ENCODE measurements at regions not wholly inside any gene's neighbourhood (a gene's known extent, or its start where the extent isn't known, plus 50 kb on each side); places are given as distances from the start of the nearest gene placed in this dataset.

DNA sequence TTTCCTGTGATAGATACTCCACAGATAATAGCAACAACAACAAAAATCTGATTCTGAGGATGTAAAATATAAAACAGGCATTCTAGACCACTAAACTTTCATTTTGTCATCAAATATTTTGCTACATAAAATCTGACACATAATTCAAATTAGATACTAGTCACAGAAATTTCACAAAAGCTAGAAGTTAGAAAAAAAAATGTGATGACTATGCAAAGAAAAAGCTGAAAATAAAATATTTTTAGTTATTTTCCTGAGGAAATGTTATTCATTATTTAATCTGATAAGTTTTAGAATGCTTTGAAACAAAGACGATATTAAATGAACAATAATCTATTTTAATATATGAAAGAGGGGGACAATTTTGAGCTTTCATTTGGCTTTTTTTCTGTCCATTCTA, 357.2 kb downstream of the SLITRK6 start:
- Mint-ChIP-seq H3K9me3 (peaks cover 13% of the 10 kb centered on the region), H3K4me1 (no peaks in the 10 kb centered on the region), H3K36me3 (no peaks in the 10 kb centered on the region), H3K4me3 (no peak overlapping the region), H3K27ac (no peak overlapping the region)
- no peak for DNase-seq (ENCODE audit: low spot score in 2 of 2)
- ATAC-seq: no peak

DNA sequence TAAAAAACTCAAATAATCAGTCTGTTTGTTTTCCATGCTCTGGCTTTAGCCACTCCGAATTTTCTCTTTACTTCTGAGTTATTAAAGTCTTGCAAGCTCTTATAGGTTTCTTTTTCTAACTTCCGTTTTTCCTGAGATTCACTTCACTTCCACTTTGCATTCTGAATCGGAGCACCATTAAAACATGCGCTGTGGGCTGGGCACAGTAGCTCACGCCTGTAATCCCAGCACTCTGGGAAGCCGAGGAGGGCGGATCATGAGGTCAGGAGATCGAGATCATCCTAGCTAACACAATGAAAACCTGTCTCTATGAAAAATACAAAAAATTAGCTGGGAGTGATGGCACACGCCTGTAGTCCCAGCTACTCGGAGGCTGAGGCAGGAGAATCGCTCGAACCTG, 357.9 kb downstream of the SLITRK6 start:
- no peak for ATAC-seq
- H3K27ac Mint-ChIP-seq: no peak overlapping the region
- no peaks in the 10 kb centered on the region for H3K4me1 Mint-ChIP-seq
- no peak for DNase-seq (ENCODE audit: low spot score in 2 of 2)
- H3K9me3 Mint-ChIP-seq: peaks cover 10% of the 10 kb centered on the region
- no peaks in the 10 kb centered on the region for H3K36me3 Mint-ChIP-seq
- no peak overlapping the region for H3K4me3 Mint-ChIP-seq

DNA sequence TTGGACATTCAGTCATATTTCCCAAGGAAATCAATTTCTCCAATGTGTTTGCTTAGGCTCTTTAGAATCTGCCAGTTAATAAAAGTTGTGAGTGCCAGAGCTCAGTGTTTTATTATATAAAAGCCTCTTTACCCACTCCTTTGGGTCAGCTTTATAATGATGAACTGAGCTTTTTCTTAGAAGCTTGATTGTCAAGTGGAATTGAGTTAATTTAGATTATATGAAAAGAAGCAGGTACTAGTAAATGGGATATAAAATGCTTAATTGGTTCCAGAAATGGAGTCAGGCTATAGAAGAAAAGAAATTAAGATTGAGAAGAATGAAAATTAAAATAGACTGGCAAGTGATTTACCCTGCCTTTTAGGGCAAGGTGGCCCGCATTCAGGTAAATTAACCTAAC, 363.2 kb downstream of the SLITRK6 start:
- Mint-ChIP-seq H3K36me3 (no peaks in the 10 kb centered on the region), H3K4me3 (no peak overlapping the region), H3K27ac (no peak overlapping the region), H3K9me3 (peaks cover 10% of the 10 kb centered on the region), H3K4me1 (no peaks in the 10 kb centered on the region)
- no peak for DNase-seq (ENCODE audit: low spot score in 2 of 2)
- ATAC-seq: no peak

DNA sequence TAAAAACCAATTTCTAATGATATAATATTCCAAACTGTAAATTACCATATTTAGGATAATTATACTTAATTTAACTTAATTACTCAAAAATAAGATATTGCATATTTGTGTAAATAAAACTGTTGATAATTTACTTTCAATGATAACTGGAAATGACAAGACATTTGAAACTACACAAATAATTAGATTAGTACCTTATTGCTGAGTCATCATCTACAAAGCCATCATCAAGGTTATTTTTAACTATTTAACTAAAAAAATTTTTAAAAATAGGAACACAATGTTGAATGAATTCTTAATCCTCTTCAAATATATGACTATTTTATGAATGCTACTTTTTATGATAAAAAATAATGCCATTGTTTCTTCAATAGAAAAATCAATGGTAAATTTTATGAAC, 364.3 kb downstream of the SLITRK6 start:
- Mint-ChIP-seq H3K4me1 (no peaks in the 10 kb centered on the region), H3K4me3 (no peak overlapping the region)
- ATAC-seq: no peak

DNA sequence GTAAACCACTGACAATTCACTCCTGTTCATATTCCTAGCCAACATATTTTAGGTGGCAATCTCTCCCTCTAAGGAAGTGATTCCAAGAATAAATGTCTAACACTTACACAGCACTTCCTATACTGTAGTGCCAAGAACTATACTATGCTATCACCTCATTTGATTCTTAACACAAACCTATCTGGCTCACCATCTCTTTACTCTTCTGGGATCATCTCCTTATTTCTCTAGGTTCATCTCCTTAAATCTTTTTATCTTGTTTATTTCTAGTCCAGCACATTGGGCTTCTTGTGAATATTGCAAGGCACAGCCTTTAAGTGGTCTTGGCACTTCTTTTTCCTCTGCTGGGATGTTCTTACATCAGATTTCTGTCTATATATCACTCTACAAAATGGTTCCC, 366.3 kb downstream of the SLITRK6 start:
- no peak overlapping the region for H3K4me3 Mint-ChIP-seq
- H3K36me3 Mint-ChIP-seq: no peaks in the 10 kb centered on the region
- ATAC-seq: no peak
- DNase-seq (ENCODE audit: low spot score in 2 of 2): no peak
- no peak overlapping the region for H3K27ac Mint-ChIP-seq
- H3K9me3 Mint-ChIP-seq: peaks cover 7% of the 10 kb centered on the region
- H3K4me1 Mint-ChIP-seq: no peaks in the 10 kb centered on the region

More for the DNA sequence above, 364.3 kb downstream of the SLITRK6 start:
- Mint-ChIP-seq H3K27ac (no peak overlapping the region), H3K36me3 (no peaks in the 10 kb centered on the region), H3K9me3 (peaks cover 10% of the 10 kb centered on the region)
- no peak for DNase-seq (ENCODE audit: low spot score in 2 of 2)

DNA sequence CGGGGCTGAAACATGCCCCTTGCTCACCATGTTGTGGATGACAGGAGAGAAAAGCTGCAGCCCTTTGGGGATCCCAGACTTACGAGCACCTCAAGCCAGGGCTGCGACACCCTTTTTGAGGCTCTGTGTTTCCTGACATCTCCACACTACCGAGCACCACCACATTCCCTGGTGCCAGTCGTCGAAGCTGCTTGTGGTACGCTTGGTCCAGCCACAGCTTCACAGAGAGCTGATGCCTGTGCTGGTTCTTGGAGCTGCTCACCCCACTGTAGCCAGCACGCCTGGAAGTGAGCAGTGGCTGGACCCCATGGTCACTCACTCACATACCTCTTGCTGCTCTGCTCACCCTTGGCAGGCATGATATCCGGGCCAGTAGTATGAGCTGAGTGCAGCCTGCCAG, 367.5 kb downstream of the SLITRK6 start:
- peaks cover 7% of the 10 kb centered on the region for H3K9me3 Mint-ChIP-seq
- H3K4me1 Mint-ChIP-seq: no peaks in the 10 kb centered on the region
- H3K4me3 Mint-ChIP-seq: no peak overlapping the region
- no peak for DNase-seq (ENCODE audit: low spot score in 2 of 2)
- ATAC-seq: peak; percentile 16
- no peaks in the 10 kb centered on the region for H3K36me3 Mint-ChIP-seq
- H3K27ac Mint-ChIP-seq: no peak overlapping the region

DNA sequence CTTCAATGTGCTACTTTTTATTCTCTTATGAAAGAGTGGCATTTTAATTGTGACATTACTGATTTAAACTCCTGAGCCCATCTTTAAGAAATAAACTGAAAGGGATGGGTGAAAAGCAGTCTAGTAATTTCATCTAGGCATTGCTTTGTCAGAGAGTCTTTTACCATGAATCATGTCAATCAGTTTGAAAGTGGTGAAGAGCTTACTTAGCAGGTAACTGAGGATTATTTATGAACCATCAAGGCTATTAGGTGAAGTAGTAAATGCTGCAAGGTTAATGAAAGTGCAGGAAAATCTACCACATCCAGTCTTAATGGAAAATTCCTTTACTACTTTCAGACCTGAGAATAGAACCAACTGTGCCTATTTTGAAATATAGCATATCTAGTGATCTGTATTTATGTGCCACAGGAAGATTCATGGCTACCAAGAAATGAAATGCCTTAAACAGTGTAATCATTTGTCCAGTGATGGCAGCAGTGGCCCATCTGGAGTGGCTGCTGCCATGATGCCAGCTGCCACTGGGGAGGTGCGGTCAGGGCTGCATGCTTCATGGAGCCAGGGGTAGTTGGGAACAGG, 368.9 kb downstream of the SLITRK6 start:
- Mint-ChIP-seq H3K27ac (no peak overlapping the region), H3K4me3 (no peak overlapping the region), H3K9me3 (peaks cover 5% of the 10 kb centered on the region), H3K36me3 (no peaks in the 10 kb centered on the region), H3K4me1 (no peaks in the 10 kb centered on the region)
- DNase-seq (ENCODE audit: low spot score in 2 of 2) (no peak), ATAC-seq (no peak)

DNA sequence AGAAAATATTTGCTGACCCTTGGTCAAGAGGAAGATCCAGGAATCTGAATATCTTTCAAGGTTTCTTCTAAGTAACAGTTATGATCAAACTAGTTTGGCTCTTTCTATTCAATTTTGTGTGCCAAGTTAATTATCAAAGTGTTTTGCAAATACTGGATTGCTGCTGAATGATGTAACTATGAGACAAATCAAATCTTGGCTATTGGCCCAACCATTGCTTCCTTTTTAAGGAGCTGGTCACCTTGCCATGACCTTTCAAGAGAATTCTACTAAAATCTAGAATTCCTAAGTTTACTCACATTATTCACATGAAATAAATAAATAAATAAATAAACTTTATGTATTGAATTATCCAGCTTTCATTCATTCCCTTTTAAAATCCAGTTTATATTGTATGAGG, 371.8 kb downstream of the SLITRK6 start:
- H3K36me3 Mint-ChIP-seq: no peaks in the 10 kb centered on the region
- no peaks in the 10 kb centered on the region for H3K9me3 Mint-ChIP-seq
- no peak for DNase-seq (ENCODE audit: low spot score in 2 of 2)
- ATAC-seq: no peak
- H3K4me3 Mint-ChIP-seq: no peak overlapping the region
- H3K4me1 Mint-ChIP-seq: no peaks in the 10 kb centered on the region
- H3K27ac Mint-ChIP-seq: no peak overlapping the region

DNA sequence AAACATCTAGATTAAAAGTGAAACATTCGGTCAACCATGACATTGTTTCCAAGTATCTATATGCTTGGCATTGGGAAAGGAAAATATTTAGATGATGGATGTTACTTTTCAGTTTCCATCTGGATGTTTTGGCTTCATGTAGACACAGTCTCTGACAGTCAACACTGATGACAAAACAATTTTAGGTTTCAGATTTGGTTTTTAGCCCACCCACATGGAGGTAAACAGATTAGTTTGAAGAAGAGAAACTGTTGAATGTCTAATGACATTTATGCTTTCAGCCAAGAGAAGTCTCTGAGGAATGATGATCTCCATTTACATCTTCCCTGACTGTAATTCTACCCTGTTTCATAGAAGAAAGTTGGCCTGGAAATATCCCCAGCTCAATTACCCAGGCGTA, 379.1 kb downstream of the SLITRK6 start:
- Mint-ChIP-seq H3K9me3 (peaks cover 3% of the 10 kb centered on the region), H3K4me3 (no peak overlapping the region), H3K4me1 (no peaks in the 10 kb centered on the region), H3K27ac (no peak overlapping the region), H3K36me3 (no peaks in the 10 kb centered on the region)
- ATAC-seq: no peak
- DNase-seq (ENCODE audit: low spot score in 2 of 2): no peak

DNA sequence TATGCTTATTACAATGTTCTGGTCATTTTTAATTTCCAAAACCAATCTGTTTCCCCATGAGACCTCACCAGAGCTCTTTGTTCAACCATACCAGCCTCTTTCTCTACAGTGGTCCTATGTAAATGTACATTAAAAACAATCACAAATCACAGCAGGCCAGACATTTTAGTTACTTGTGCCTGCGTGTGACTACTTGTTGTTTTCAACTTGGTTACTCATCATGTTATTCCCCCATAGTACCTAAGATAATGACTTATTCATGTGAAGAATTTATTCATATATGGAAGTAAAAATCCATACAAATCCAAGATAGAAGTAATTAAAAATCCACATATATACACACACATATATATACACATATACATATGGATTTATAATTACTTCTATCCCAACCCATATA, 379.6 kb downstream of the SLITRK6 start:
- Mint-ChIP-seq H3K4me3 (no peak overlapping the region), H3K9me3 (peaks cover 3% of the 10 kb centered on the region), H3K36me3 (no peaks in the 10 kb centered on the region), H3K27ac (no peak overlapping the region), H3K4me1 (no peaks in the 10 kb centered on the region)
- DNase-seq (ENCODE audit: low spot score in 2 of 2) (no peak), ATAC-seq (no peak)

DNA sequence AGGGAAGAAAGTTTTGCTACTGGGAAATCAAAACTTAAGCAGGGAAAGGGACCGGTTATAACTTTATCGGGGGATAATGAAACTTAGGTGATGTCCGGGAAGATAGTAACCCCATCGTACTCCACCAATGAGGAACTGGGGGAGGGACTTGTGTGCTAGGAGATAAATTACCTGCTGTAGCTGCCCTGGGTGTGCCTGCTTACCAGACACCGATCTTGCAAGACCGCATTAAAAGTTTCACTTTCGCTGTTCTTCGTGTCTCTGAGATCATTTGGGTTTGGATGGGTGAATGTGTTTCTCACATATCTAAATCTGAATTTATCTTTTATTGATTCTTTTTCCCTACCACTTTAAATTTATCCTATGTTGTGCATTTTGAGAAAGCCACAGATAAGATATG, 381.4 kb downstream of the SLITRK6 start:
- no peaks in the 10 kb centered on the region for H3K36me3 Mint-ChIP-seq
- no peak overlapping the region for H3K27ac Mint-ChIP-seq
- DNase-seq (ENCODE audit: low spot score in 2 of 2) (no peak), ATAC-seq (no peak)
- H3K9me3 Mint-ChIP-seq: peaks cover 3% of the 10 kb centered on the region
- H3K4me3 Mint-ChIP-seq: no peak overlapping the region
- H3K4me1 Mint-ChIP-seq: no peaks in the 10 kb centered on the region

DNA sequence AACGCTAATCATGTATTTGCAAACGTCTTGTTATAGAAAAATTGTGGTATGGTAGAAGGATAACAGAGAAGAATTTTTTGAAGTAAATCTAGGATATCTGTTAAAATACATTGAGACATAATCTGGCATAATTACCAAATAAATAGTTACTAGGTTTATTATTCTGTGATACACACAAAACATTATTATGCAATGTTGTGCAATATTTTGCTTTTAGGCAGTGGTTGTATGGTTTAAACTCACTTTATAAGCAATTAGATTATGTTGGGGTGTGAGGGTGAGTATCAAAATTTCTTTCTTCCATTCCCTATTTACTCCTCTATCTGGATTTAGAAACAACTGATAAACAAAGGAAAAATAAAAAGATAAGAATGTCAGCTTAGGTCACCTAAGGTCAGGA, 385.6 kb downstream of the SLITRK6 start:
- peaks cover 3% of the 10 kb centered on the region for H3K9me3 Mint-ChIP-seq
- H3K27ac Mint-ChIP-seq: no peak overlapping the region
- DNase-seq (ENCODE audit: low spot score in 2 of 2): no peak
- no peaks in the 10 kb centered on the region for H3K4me1 Mint-ChIP-seq
- ATAC-seq: no peak
- no peaks in the 10 kb centered on the region for H3K36me3 Mint-ChIP-seq
- no peak overlapping the region for H3K4me3 Mint-ChIP-seq

DNA sequence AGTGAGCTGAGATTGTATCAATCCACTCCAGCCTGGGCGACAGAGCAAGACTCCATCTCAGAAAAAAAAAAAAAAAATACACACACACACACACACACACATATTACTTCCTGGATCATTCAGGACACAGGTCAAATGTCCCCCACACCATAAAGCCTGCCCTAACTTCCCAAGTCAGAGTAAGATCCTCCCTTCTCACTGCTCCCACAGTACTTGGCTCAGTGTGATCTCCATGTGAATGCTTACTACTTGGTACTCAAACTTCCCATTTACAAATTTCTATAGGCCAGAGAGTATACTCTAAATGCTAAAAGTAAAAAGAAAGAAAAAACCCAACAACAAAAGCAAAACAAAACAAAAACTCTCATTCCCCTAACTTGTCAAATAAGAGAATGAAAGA, 386.8 kb downstream of the SLITRK6 start:
- H3K36me3 Mint-ChIP-seq: no peaks in the 10 kb centered on the region
- ATAC-seq (no peak), DNase-seq (ENCODE audit: low spot score in 2 of 2) (no peak)
- H3K4me1 Mint-ChIP-seq: no peaks in the 10 kb centered on the region
- H3K27ac Mint-ChIP-seq: no peak overlapping the region
- no peak overlapping the region for H3K4me3 Mint-ChIP-seq
- H3K9me3 Mint-ChIP-seq: no peaks in the 10 kb centered on the region

DNA sequence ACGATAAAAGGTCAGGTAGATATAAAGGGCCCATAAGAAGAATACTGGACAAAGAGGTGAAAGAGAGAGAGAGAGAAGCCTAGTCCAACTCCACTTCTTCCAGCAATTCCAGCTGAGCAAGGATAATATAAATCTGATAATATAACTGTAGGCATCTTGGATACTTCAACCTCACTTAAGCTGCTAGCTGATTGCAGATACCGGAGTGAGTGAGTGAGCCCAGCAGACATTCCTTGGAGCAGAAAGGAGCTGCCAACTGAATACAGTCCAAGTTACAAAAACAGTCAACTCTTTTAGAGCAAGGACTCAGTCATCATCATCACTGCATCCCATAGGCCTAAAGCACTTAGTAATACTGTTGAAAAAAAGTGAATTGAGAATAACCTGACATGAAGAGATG, 387.6 kb downstream of the SLITRK6 start:
- DNase-seq (ENCODE audit: low spot score in 2 of 2): no peak
- Mint-ChIP-seq H3K9me3 (no peaks in the 10 kb centered on the region), H3K4me3 (no peak overlapping the region), H3K36me3 (no peaks in the 10 kb centered on the region), H3K4me1 (no peaks in the 10 kb centered on the region), H3K27ac (no peak overlapping the region)
- no peak for ATAC-seq

DNA sequence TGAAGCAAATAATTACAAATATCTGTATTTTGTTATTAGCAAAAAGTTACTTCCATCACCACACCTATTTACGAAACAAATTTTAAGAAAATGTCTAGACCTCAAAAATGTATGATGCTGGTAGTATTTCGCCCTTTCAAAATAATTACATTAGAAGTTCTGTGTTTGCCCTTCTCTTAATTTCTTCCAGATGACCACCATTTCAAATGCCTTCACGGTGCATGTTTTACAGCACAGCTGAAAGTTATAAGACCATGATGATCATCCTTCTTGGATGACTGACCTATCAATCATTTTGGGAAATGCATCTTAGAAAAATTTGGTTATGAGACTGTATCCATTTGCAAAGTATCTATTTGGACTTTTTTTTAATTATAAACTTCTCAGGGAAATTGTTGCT, 390.8 kb downstream of the SLITRK6 start:
- H3K9me3 Mint-ChIP-seq: peaks cover 2% of the 10 kb centered on the region
- no peak for ATAC-seq

DNA sequence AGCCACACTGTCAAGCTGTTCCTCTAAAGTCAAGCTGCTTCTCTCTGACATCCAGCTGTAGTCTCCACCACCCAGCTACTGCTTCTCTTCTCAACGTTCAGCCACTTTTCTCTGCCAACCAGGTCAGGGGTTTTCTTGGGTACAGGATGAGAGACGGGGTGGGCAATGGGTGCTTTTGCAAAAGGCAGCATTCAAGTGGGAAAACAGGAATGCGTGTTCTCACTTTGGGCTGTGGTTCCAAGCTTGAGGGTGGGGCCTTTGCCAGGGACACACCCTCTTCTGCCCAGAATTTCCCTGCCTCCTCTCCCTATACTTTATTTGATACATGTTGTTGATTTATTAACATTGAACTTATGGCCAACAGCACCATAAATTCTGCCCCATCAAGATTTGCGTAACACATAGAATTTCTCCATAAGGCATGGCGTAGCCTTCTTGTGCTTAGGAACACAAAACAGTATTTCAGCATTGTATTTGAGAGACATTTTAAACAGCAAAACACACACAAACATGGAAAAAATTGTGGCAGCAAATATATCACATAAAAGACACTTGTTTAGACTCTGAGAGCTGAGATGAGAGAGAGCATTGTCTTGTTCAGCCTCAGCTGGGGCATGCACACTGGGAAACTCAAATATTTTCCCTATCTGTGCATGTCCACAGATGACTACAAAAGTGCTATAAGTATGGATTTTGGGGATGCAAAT, 392.8 kb downstream of the SLITRK6 start:
- no peak for DNase-seq (ENCODE audit: low spot score in 2 of 2)
- H3K36me3 Mint-ChIP-seq: no peaks in the 10 kb centered on the region
- no peak for ATAC-seq
- H3K9me3 Mint-ChIP-seq: peaks cover 3% of the 10 kb centered on the region
- H3K4me3 Mint-ChIP-seq: no peak overlapping the region
- H3K4me1 Mint-ChIP-seq: no peaks in the 10 kb centered on the region
- no peak overlapping the region for H3K27ac Mint-ChIP-seq

More for the DNA sequence above, 390.8 kb downstream of the SLITRK6 start:
- no peak overlapping the region for H3K4me3 Mint-ChIP-seq
- H3K36me3 Mint-ChIP-seq: no peaks in the 10 kb centered on the region
- DNase-seq (ENCODE audit: low spot score in 2 of 2): no peak
- no peaks in the 10 kb centered on the region for H3K4me1 Mint-ChIP-seq
- H3K27ac Mint-ChIP-seq: no peak overlapping the region
